Mesenchymal stem cell (in vitro differentiated cells and primary cell): ENCODE measurements at regions not wholly inside any gene's neighbourhood (a gene's known extent, or its start where the extent isn't known, plus 50 kb on each side); places are given as distances from the start of the nearest gene placed in this dataset.

Experiments
- DNase-seq: peaks from one replicate; pipeline ENCODE4 v3.0.0-alpha.2; 2013
- H2AFZ ChIP-seq: one replicate; pipeline ENCODE4 v1.6.1; 2013; ENCODE audit warnings: low read depth, mild to moderate bottlenecking, control low read depth, inconsistent platforms, low read length, moderate library complexity
- H2AK5ac ChIP-seq: 2 replicates; pipeline ENCODE4 v1.6.1; 2013; ENCODE audit warnings: low read length, moderate library complexity, mild to moderate bottlenecking, inconsistent platforms; ENCODE audit not compliant: severe bottlenecking
- H2BK120ac ChIP-seq: one replicate; pipeline ENCODE4 v1.6.1; 2013; ENCODE audit warnings: low read depth, mild to moderate bottlenecking, inconsistent platforms, low read length, moderate library complexity
- H2BK12ac ChIP-seq, 2 experiments: one replicate each; pipeline ENCODE4 v1.6.1; 2013; ENCODE audit warnings: inconsistent platforms in 2 of 2, low read length in 2 of 2, mild to moderate bottlenecking in 2 of 2, moderate library complexity in 2 of 2, control low read depth in 1 of 2
- H2BK15ac ChIP-seq: one replicate; pipeline ENCODE4 v1.6.1; 2013; ENCODE audit warnings: mild to moderate bottlenecking, low read depth, inconsistent platforms; ENCODE audit not compliant: poor library complexity, severe bottlenecking
- H2BK5ac ChIP-seq: 2 replicates; pipeline ENCODE4 v1.6.1; 2013; ENCODE audit warnings: low read depth, mild to moderate bottlenecking, low read length, control low read depth, inconsistent platforms; ENCODE audit not compliant: poor library complexity, severe bottlenecking
- H3K14ac ChIP-seq, 2 experiments: one replicate each; pipeline ENCODE4 v1.6.1; 2013; ENCODE audit warnings: inconsistent platforms in 2 of 2, low read length in 2 of 2, control low read depth in 1 of 2, mild to moderate bottlenecking in 1 of 2, moderate library complexity in 1 of 2
- H3K18ac ChIP-seq, 2 experiments: one replicate each; pipeline ENCODE4 v1.6.1; 2013; ENCODE audit warnings: inconsistent platforms in 2 of 2, low read length in 2 of 2, control low read depth in 1 of 2, low read depth in 1 of 2, mild to moderate bottlenecking in 1 of 2
- H3K23ac ChIP-seq, 2 experiments: one replicate each; pipeline ENCODE4 v1.6.1; 2013; ENCODE audit warnings: inconsistent platforms in 2 of 2, low read length in 2 of 2, mild to moderate bottlenecking in 2 of 2, moderate library complexity in 2 of 2, control low read depth in 1 of 2
- H3K27ac ChIP-seq: 2 replicates; pipeline ENCODE4 v1.5.1; 2013; ENCODE audit warnings: mild to moderate bottlenecking, moderate library complexity, low read length, control low read depth, inconsistent platforms; ENCODE audit not compliant: poor library complexity, severe bottlenecking
- H3K27me3 ChIP-seq, 2 experiments: 2 replicates each; pipeline versions ENCODE4 v1.6.1 to v1.7.0; 2013; ENCODE audit warnings: low read length in 2 of 2, mild to moderate bottlenecking in 2 of 2, moderate library complexity in 2 of 2, control low read depth in 1 of 2, inconsistent platforms in 1 of 2; ENCODE audit not compliant: control insufficient read depth in 1 of 2, insufficient read depth in 1 of 2
- H3K36me3 ChIP-seq, 2 experiments: 2 replicates each; pipeline versions ENCODE4 v1.6.1 to v1.7.0; 2013; ENCODE audit warnings: low read length in 2 of 2, control low read depth in 1 of 2, inconsistent platforms in 1 of 2, low read depth in 1 of 2, mild to moderate bottlenecking in 1 of 2; ENCODE audit not compliant: insufficient read depth in 2 of 2, control insufficient read depth in 1 of 2
- H3K4ac ChIP-seq, 2 experiments: one replicate each; pipeline ENCODE4 v1.6.1; 2013; ENCODE audit warnings: inconsistent platforms in 2 of 2, low read length in 2 of 2, mild to moderate bottlenecking in 2 of 2, moderate library complexity in 2 of 2, control low read depth in 1 of 2, low read depth in 1 of 2
- H3K4me1 ChIP-seq: 2 replicates; pipeline ENCODE4 v1.6.1; 2013; ENCODE audit warnings: low read depth, low read length, control low read depth; ENCODE audit not compliant: control insufficient read depth, insufficient read depth
- H3K4me2 ChIP-seq: 2 replicates; pipeline ENCODE4 v1.6.1; 2013; ENCODE audit warnings: low read length, mild to moderate bottlenecking, inconsistent platforms; ENCODE audit not compliant: poor library complexity, severe bottlenecking
- H3K4me3 ChIP-seq, 2 experiments: 2 replicates each; pipeline versions ENCODE4 v1.5.1 to v1.7.0; 2013; ENCODE audit warnings: low read length in 2 of 2, mild to moderate bottlenecking in 2 of 2, control low read depth in 1 of 2, low read depth in 1 of 2; ENCODE audit not compliant: insufficient read depth in 1 of 2
- H3K79me1 ChIP-seq: replicated peaks from 2 replicates; pipeline ENCODE4 v1.6.1; 2013; ENCODE audit warnings: mild to moderate bottlenecking, control low read depth, low read length, inconsistent platforms; ENCODE audit not compliant: poor library complexity, severe bottlenecking
- H3K9ac ChIP-seq: 2 replicates; pipeline ENCODE4 v1.7.0; 2013; ENCODE audit warnings: mild to moderate bottlenecking, low read length, moderate library complexity
- H3K9me3 ChIP-seq: 2 replicates; pipeline ENCODE4 v1.7.0; 2013; ENCODE audit warnings: mild to moderate bottlenecking, low read length; ENCODE audit not compliant: control insufficient read depth
- H4K8ac ChIP-seq: one replicate; pipeline ENCODE4 v1.6.1; 2013; ENCODE audit warnings: inconsistent platforms, mild to moderate bottlenecking, low read length, moderate library complexity
- H4K91ac ChIP-seq: one replicate; pipeline ENCODE4 v1.6.1; 2013; ENCODE audit warnings: mild to moderate bottlenecking, low read length, inconsistent platforms
- WGBS: methylation state at CpG from one replicate; pipeline ENCODE4 v1.1.7; 2013; ENCODE audit warnings: mixed read lengths; 5-methylcytosine and 5-hydroxymethylcytosine counted together

GRCh38 chr10:46230615-46231014, 56.2 kb upstream of the ANTXRL start:
- no peak overlapping the region for H3K23ac ChIP-seq
- DNase-seq = no peak
- H3K14ac ChIP-seq = no peak overlapping the region
- no peak overlapping the region for H2BK5ac ChIP-seq
- no peak overlapping the region for H3K4ac ChIP-seq
- H3K27ac ChIP-seq = no peak overlapping the region
- peaks cover 2% of the 10 kb centered on the region for H3K4me1 ChIP-seq
- no peak overlapping the region for H2BK120ac ChIP-seq
- H2AK5ac ChIP-seq = no peak overlapping the region
- H4K8ac ChIP-seq = no peak overlapping the region
- H4K91ac ChIP-seq = no peak overlapping the region
- H2AFZ ChIP-seq = no peak overlapping the region
- H2BK12ac ChIP-seq = no peak overlapping the region
- H3K9me3 ChIP-seq = peaks cover 3% of the 10 kb centered on the region
- no peak overlapping the region for H2BK15ac ChIP-seq
- H3K4me2 ChIP-seq = no peak overlapping the region
- peaks cover 45 to 56% of the 10 kb centered on the region in 2 experiments for H3K27me3 ChIP-seq
- no peak overlapping the region for H3K18ac ChIP-seq
- no peak overlapping the region for H3K4me3 ChIP-seq
- H3K79me1 ChIP-seq = no peaks in the 10 kb centered on the region
- H3K9ac ChIP-seq = no peak overlapping the region
- 94% methylated on average over 3 of the region's 5 CpGs for WGBS
- H3K36me3 ChIP-seq = no peaks in the 10 kb centered on the region

DNA sequence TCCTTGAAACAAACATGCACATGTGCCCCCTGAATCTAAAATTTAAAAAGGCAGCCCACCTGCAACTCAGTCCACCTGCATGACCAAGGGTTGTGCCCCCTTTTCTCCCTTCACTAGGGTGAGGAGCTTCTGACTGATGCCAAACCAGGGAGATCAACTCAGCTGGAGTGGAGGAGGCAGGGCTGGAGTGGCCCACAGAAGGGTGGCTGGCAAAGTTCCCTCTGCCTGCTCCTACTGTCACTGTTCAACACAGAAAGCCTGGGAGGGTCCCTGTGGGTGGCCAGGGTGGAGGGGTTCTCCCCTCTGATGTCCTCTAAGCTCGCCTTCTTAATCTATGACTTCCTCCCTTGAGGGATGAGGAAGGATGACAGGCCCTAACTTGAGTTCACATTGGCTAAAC, 55.7 kb upstream of the ANTXRL start:
- peaks cover 3% of the 10 kb centered on the region for H3K9me3 ChIP-seq
- no peak overlapping the region for H3K14ac ChIP-seq
- H3K9ac ChIP-seq = no peak overlapping the region
- H3K4me2 ChIP-seq = no peak overlapping the region
- no peak overlapping the region for H3K27ac ChIP-seq
- H3K27me3 ChIP-seq = peaks cover 44 to 55% of the 10 kb centered on the region in 2 experiments
- H3K18ac ChIP-seq = no peak overlapping the region
- H3K79me1 ChIP-seq = no peaks in the 10 kb centered on the region
- no peak overlapping the region for H2AK5ac ChIP-seq
- no peaks in the 10 kb centered on the region for H3K36me3 ChIP-seq
- no peak overlapping the region for H3K23ac ChIP-seq
- H2BK5ac ChIP-seq = no peak overlapping the region
- no peak overlapping the region for H2BK15ac ChIP-seq
- H3K4me3 ChIP-seq = no peak overlapping the region
- no peak overlapping the region for H2AFZ ChIP-seq
- 63% methylated on average over 1 of the region's 1 CpG for WGBS
- no peak overlapping the region for H3K4ac ChIP-seq
- no peak overlapping the region for H2BK120ac ChIP-seq
- H2BK12ac ChIP-seq = no peak overlapping the region
- no peak for DNase-seq
- peaks cover 2% of the 10 kb centered on the region for H3K4me1 ChIP-seq
- H4K8ac ChIP-seq = no peak overlapping the region
- no peak overlapping the region for H4K91ac ChIP-seq

- H2AK5ac ChIP-seq = no peak overlapping the region
- no peak overlapping the region for H3K23ac ChIP-seq
- H3K27ac ChIP-seq = no peak overlapping the region
- H3K36me3 ChIP-seq = no peaks in the 10 kb centered on the region
- DNase-seq = no peak
- 89% methylated on average over 1 of the region's 2 CpGs for WGBS
- H3K27me3 ChIP-seq = peaks cover 35 to 54% of the 10 kb centered on the region in 2 experiments
- no peak overlapping the region for H2BK120ac ChIP-seq
- no peak overlapping the region for H3K4ac ChIP-seq
- H3K4me1 ChIP-seq = peaks cover 2% of the 10 kb centered on the region
- H2BK15ac ChIP-seq = no peak overlapping the region
- H3K9ac ChIP-seq = no peak overlapping the region
- peaks cover 3% of the 10 kb centered on the region for H3K9me3 ChIP-seq
- no peak overlapping the region for H2BK5ac ChIP-seq
- peak overlapping the region; percentile 32 for H4K91ac ChIP-seq
- no peak overlapping the region for H4K8ac ChIP-seq
- H3K4me3 ChIP-seq = no peak overlapping the region
- H3K14ac ChIP-seq = no peak overlapping the region
- no peak overlapping the region for H2AFZ ChIP-seq
- no peak overlapping the region for H2BK12ac ChIP-seq
- no peak overlapping the region for H3K4me2 ChIP-seq
- no peaks in the 10 kb centered on the region for H3K79me1 ChIP-seq
- H3K18ac ChIP-seq = no peak overlapping the region
Observed at GRCh38 chr10:46232084-46232483, 54.7 kb upstream of the ANTXRL start.

- Histone ChIP-seq H2BK5ac (no peak overlapping the region), H3K79me1 (no peaks in the 10 kb centered on the region), H3K4me2 (no peak overlapping the region), H3K4me1 (peaks cover 2% of the 10 kb centered on the region), H3K4ac (no peak overlapping the region), H4K91ac (no peak overlapping the region), H3K9ac (no peak overlapping the region), H3K9me3 (peaks cover 3% of the 10 kb centered on the region), H3K23ac (no peak overlapping the region), H2BK12ac (no peak overlapping the region), H3K27me3 (peaks cover 32 to 54% of the 10 kb centered on the region in 2 experiments), H2AK5ac (no peak overlapping the region), H2BK15ac (no peak overlapping the region), H3K4me3 (no peak overlapping the region), H3K18ac (no peak overlapping the region), H3K36me3 (no peaks in the 10 kb centered on the region), H4K8ac (no peak overlapping the region), H3K27ac (no peak overlapping the region), H2AFZ (no peak overlapping the region), H3K14ac (no peak overlapping the region), H2BK120ac (no peak overlapping the region)
- 81% methylated on average over 9 of the region's 9 CpGs for WGBS
- DNase-seq = no peak
Observed at GRCh38 chr10:46232666-46233065, 54.1 kb upstream of the ANTXRL start.
